A549 (cell line): ENCODE measurements at regions not wholly inside any gene's neighbourhood (a gene's known extent, or its start where the extent isn't known, plus 50 kb on each side); places are given as distances from the start of the nearest gene placed in this dataset.

Source experiments
- ATAC-seq, 2 experiments: fragments of 200-7000 bp in 1 of 2; fragments of >200 bp in 1 of 2; cut with Nextera tagmentation in 1 of 2; cut with Tn5 transposase in 1 of 2; 3 replicates each; pipeline versions ENCODE4 v1.8.0 to v1.9.1; 2018 to 2020; ENCODE audit warnings: mild to moderate bottlenecking in 1 of 2, moderate library complexity in 1 of 2
- CTCF ChIA-PET: fragments of 300-600 bp; sonication (Branson Sonifier 250); formaldehyde crosslinking; extraction: SDS; loops from one replicate; lab custom pipeline; 2021; ENCODE audit warnings: antibody characterized with exemption, inconsistent platforms; lab: Yijun Ruan, JAX
- POLR2A ChIA-PET: fragments of 350-600 bp; formaldehyde crosslinking; extraction: SDS; loops from one replicate; lab custom pipeline; 2021; ENCODE audit warnings: antibody characterized with exemption, inconsistent platforms; lab: Yijun Ruan, JAX
- DNase-seq, 2 experiments: peaks; one replicate each; pipeline versions ENCODE4 v3.0.0 to v3.0.0-alpha.2; 2011 to 2016; ENCODE audit warnings: low read depth in 1 of 2, low spot score in 1 of 2
- FAIRE-seq: peaks from 2 replicates; lab custom pipeline; 2011; peaks lifted over from hg19 to GRCh38; lab: Jason Lieb, UNC
- H3K27ac ChIP-seq, 2 experiments: fragments of >200 bp; sonication (Bioruptor Twin); formaldehyde crosslinking; 3 replicates each; pipeline ENCODE4 v1.5.1; 2016 to 2017
- H3K4me1 ChIP-seq: fragments of >200 bp; sonication (Bioruptor Twin); formaldehyde crosslinking; 3 replicates; pipeline ENCODE4 v1.6.1; 2016
- H3K4me2 ChIP-seq: fragments of >200 bp; sonication (Bioruptor Twin); formaldehyde crosslinking; 3 replicates; pipeline ENCODE4 v1.6.1; 2016
- H3K4me3 ChIP-seq: fragments of >200 bp; sonication (Bioruptor Twin); formaldehyde crosslinking; 3 replicates; pipeline ENCODE4 v1.5.1; 2016
- H3K9me3 ChIP-seq: fragments of >200 bp; sonication (Bioruptor Twin); formaldehyde crosslinking; 3 replicates; pipeline ENCODE4 v1.6.1; 2016
- BHLHE40 ChIP-seq: IDR thresholded peaks from 2 replicates; pipeline ENCODE4 v1.6.1; 2012; ENCODE audit warnings: low read depth, low read length, inconsistent platforms
- CBX2 ChIP-seq: fragments of 200-600 bp; sonication (generic); IDR thresholded peaks from 2 replicates; pipeline ENCODE4 v1.6.1; 2016; ENCODE audit warnings: low read depth, mild to moderate bottlenecking, borderline replicate concordance
- CBX8 ChIP-seq: fragments of 200-600 bp; sonication (generic); IDR thresholded peaks from 2 replicates; pipeline ENCODE4 v1.6.1; 2016
- CHD2 ChIP-seq: fragments of 150-350 bp; IDR thresholded peaks from 2 replicates; pipeline ENCODE4 v1.6.1; 2014; ENCODE audit warnings: low read length; ENCODE audit not compliant: partially characterized antibody
- CHD4 ChIP-seq: fragments of 200-600 bp; sonication (generic); IDR thresholded peaks from 2 replicates; pipeline ENCODE4 v1.6.1; 2016; ENCODE audit warnings: antibody characterized with exemption, mild to moderate bottlenecking, borderline replicate concordance
- EHF ChIP-seq: fragments of 250-450 bp; sonication (Bioruptor Pico); IDR thresholded peaks from 2 replicates; pipeline ENCODE4 v1.5.0; 2020; ENCODE audit warnings: mild to moderate bottlenecking
- EHMT2 ChIP-seq: fragments of 200-600 bp; sonication (generic); IDR thresholded peaks from 2 replicates; pipeline ENCODE4 v1.6.1; 2016; ENCODE audit warnings: antibody characterized with exemption, low read depth, mild to moderate bottlenecking, moderate library complexity
- ESRRA ChIP-seq: fragments of 150-350 bp; IDR thresholded peaks from 2 replicates; pipeline ENCODE4 v1.6.1; 2014; ENCODE audit warnings: mild to moderate bottlenecking, low read length, borderline replicate concordance
- FOXS1 ChIP-seq: fragments of 250-450 bp; sonication (Bioruptor Pico); IDR thresholded peaks from 2 replicates; pipeline ENCODE4 v1.5.0; 2020; ENCODE audit warnings: mild to moderate bottlenecking, moderate library complexity
- GATA3 ChIP-seq: IDR thresholded peaks from 2 replicates; pipeline ENCODE4 v1.6.1; 2012; ENCODE audit warnings: borderline replicate concordance
- HDAC2 ChIP-seq: fragments of 200-600 bp; sonication (generic); IDR thresholded peaks from 2 replicates; pipeline ENCODE4 v1.6.1; 2016
- HOXB13 ChIP-seq: fragments of 250-450 bp; sonication (Bioruptor Pico); IDR thresholded peaks from 2 replicates; pipeline ENCODE4 v1.5.0; 2020; ENCODE audit warnings: low read depth, mild to moderate bottlenecking, moderate library complexity
- JUNB ChIP-seq: fragments of >200 bp; sonication (Bioruptor Twin); formaldehyde crosslinking; IDR thresholded peaks from 2 replicates; pipeline ENCODE4 v1.6.1; 2016
- KDM5A ChIP-seq: fragments of 200-600 bp; sonication (generic); IDR thresholded peaks from 2 replicates; pipeline ENCODE4 v1.6.1; 2016; ENCODE audit warnings: antibody characterized with exemption, mild to moderate bottlenecking
- NR3C1 ChIP-seq: fragments of >200 bp; sonication (Bioruptor Twin); formaldehyde crosslinking; IDR thresholded peaks from 3 replicates; pipeline ENCODE4 v1.6.1; 2017
- PHF8 ChIP-seq: fragments of 200-600 bp; sonication (generic); IDR thresholded peaks from 2 replicates; pipeline ENCODE4 v1.6.1; 2016; ENCODE audit warnings: low read depth, mild to moderate bottlenecking, antibody characterized with exemption, moderate library complexity, borderline replicate concordance
- POLR2AphosphoS2 ChIP-seq: conservative IDR thresholded peaks from 2 replicates; pipeline ENCODE4 v1.6.1; 2012; ENCODE audit warnings: low read length, improper control_type of control experiment, inconsistent platforms
- RAD21 ChIP-seq, 2 experiments: fragments of >200 bp in 1 of 2; sonication (Bioruptor Twin) in 1 of 2; formaldehyde crosslinking in 1 of 2; IDR thresholded peaks in 1 of 2; conservative IDR thresholded peaks in 1 of 2; 2 replicates in 1 of 2; 3 replicates in 1 of 2; pipeline ENCODE4 v1.6.1; 2012 to 2018; ENCODE audit warnings: inconsistent platforms in 1 of 2
- RCOR1 ChIP-seq: fragments of 150-350 bp; IDR thresholded peaks from 2 replicates; pipeline ENCODE4 v1.6.1; 2014; ENCODE audit warnings: antibody characterized with exemption, low read length, low read depth
- RNF2 ChIP-seq: fragments of 200-600 bp; sonication (generic); IDR thresholded peaks from 2 replicates; pipeline ENCODE4 v1.6.1; 2016; ENCODE audit warnings: low read depth, mild to moderate bottlenecking, antibody characterized with exemption, moderate library complexity, borderline replicate concordance
- SMC3 ChIP-seq: fragments of >200 bp; sonication (Bioruptor Twin); formaldehyde crosslinking; IDR thresholded peaks from 3 replicates; pipeline ENCODE4 v1.6.1; 2018; ENCODE audit warnings: inconsistent platforms
- TFCP2L1 ChIP-seq: fragments of 250-450 bp; sonication (Bioruptor Pico); IDR thresholded peaks from 2 replicates; pipeline ENCODE4 v1.5.0; 2021; ENCODE audit warnings: mild to moderate bottlenecking
- ZC3H11A ChIP-seq: fragments of 450-650 bp; IDR thresholded peaks from 2 replicates; pipeline ENCODE4 v1.6.1; 2014; ENCODE audit warnings: antibody characterized with exemption, mild to moderate bottlenecking
- ZFP36 ChIP-seq: fragments of 450-650 bp; IDR thresholded peaks from 2 replicates; pipeline ENCODE4 v1.6.1; 2014; ENCODE audit warnings: borderline replicate concordance; ENCODE audit not compliant: partially characterized antibody
- ZSCAN20 ChIP-seq: fragments of 250-450 bp; sonication (Bioruptor Pico); IDR thresholded peaks from 2 replicates; pipeline ENCODE4 v1.8.0; 2022; ENCODE audit warnings: mild to moderate bottlenecking, moderate library complexity
- WGBS: methylation state at CpG from one replicate; pipeline ENCODE4 v1.1.6; 2017; ENCODE audit errors: missing lambda C conversion rate; 5-methylcytosine and 5-hydroxymethylcytosine counted together
- TF ChIP-seq, protein P1 (sequence below): fragments of 250-450 bp; sonication (Bioruptor Pico); IDR thresholded peaks from 2 replicates; pipeline ENCODE4 v1.5.0; 2021; ENCODE audit warnings: mild to moderate bottlenecking, moderate library complexity, borderline replicate concordance
- TF ChIP-seq, protein P2 (sequence below): fragments of 250-450 bp; sonication (Bioruptor Pico); IDR thresholded peaks from 2 replicates; pipeline ENCODE4 v1.5.0; 2020; ENCODE audit warnings: low read depth, mild to moderate bottlenecking, moderate library complexity
- TF ChIP-seq, protein P3 (sequence below): fragments of >200 bp; sonication (Bioruptor Twin); formaldehyde crosslinking; IDR thresholded peaks from 2 replicates; pipeline ENCODE4 v1.6.1; 2016
- TF ChIP-seq, protein P4 (sequence below): fragments of 450-650 bp; IDR thresholded peaks from 2 replicates; pipeline ENCODE4 v1.6.1; 2014; ENCODE audit warnings: antibody characterized with exemption
- TF ChIP-seq, protein P5 (sequence below): IDR thresholded peaks from 2 replicates; pipeline ENCODE4 v1.6.1; 2012
- TF ChIP-seq, protein P6 (sequence below): fragments of 200-600 bp; sonication (generic); IDR thresholded peaks from 2 replicates; pipeline ENCODE4 v1.6.1; 2016; ENCODE audit warnings: antibody characterized with exemption, mild to moderate bottlenecking, moderate library complexity
- TF ChIP-seq, protein P7 (sequence below): IDR thresholded peaks from 2 replicates; pipeline ENCODE4 v1.6.1; 2012; ENCODE audit warnings: low read depth, borderline replicate concordance

DNA sequence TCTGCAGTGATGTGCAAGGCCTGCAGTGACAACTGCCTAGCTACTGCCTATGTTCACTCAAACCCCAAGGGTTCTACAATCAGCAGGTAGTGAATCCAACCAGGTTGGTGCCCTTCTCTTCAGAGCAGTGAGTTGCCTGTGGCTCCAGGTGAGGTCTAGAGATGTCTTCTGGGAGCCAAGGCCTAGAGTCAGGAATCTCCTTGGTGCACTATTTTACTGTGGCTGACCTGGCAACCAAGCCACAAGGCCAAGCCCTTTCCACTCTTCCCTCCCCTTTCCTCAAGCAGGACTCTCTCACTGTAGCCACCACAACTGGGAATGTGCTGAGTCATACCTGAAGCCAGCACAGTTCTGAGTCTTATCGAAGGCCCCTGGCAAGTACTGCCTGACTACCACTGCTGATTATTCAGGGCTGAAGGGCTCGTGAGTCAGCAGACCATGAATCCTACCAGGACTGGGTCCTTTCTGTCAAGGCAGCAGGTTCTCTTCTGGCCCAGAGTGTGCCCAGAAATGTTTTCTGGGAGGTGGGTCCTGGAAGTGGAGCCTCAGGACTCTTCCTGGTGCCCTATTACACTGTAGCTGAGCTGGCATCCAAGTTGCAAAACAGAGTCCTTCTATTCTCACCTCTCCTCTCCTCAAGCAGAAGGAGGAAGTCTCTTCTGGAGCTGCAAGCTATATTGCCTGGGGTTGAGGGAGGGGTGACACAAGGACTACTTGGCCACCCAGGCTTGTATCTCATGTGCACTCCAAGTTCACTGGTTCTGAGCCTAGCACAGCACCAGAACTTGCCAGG is 111.6 kb downstream of the BTC start:
- no CpG with 5 or more reads among the region's 2 CpGs for WGBS
- FAIRE-seq (peak; percentile 54), DNase-seq (peak; percentile 9 to 88), ATAC-seq (peak; percentile 99 to 100)
- peaks cover 15% of the 10 kb centered on the region for H3K4me1 ChIP-seq
- ChIA-PET POLR2A (no interaction called here), CTCF (interaction anchor here (0.6 to 1.0 kb wide), 2 partner anchors 11 to 151 kb away, joined by 3 to 4 read pairs; no protein-coding TSS in a partner anchor)
- no peak overlapping the region for H3K4me3 ChIP-seq
- peaks cover 5% of the 10 kb centered on the region; the same call in 1 of the 3 replicates for H3K9me3 ChIP-seq
- peak overlapping the region; percentile 49 for H3K4me2 ChIP-seq
- peak overlapping the region; percentile 87 to 91 for H3K27ac ChIP-seq
- TF ChIP-seq KDM5A = no peak
- no peak for TF ChIP-seq JUNB
- TF ChIP-seq, protein P1, sequence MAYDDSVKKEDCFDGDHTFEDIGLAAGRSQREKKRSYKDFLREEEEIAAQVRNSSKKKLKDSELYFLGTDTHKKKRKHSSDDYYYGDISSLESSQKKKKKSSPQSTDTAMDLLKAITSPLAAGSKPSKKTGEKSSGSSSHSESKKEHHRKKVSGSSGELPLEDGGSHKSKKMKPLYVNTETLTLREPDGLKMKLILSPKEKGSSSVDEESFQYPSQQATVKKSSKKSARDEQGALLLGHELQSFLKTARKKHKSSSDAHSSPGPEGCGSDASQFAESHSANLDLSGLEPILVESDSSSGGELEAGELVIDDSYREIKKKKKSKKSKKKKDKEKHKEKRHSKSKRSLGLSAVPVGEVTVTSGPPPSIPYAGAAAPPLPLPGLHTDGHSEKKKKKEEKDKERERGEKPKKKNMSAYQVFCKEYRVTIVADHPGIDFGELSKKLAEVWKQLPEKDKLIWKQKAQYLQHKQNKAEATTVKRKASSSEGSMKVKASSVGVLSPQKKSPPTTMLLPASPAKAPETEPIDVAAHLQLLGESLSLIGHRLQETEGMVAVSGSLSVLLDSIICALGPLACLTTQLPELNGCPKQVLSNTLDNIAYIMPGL (CRISPR knock-in tag) = no peak
- TF ChIP-seq, protein P2, sequence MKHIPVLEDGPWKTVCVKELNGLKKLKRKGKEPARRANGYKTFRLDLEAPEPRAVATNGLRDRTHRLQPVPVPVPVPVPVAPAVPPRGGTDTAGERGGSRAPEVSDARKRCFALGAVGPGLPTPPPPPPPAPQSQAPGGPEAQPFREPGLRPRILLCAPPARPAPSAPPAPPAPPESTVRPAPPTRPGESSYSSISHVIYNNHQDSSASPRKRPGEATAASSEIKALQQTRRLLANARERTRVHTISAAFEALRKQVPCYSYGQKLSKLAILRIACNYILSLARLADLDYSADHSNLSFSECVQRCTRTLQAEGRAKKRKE (CRISPR knock-in tag) = no peak
- TF ChIP-seq ZC3H11A = no peak
- TF ChIP-seq, protein P3, sequence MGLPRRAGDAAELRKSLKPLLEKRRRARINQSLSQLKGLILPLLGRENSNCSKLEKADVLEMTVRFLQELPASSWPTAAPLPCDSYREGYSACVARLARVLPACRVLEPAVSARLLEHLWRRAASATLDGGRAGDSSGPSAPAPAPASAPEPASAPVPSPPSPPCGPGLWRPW = no peak
- no peak for TF ChIP-seq EHMT2
- no peak for TF ChIP-seq FOXS1
- TF ChIP-seq, protein P4, sequence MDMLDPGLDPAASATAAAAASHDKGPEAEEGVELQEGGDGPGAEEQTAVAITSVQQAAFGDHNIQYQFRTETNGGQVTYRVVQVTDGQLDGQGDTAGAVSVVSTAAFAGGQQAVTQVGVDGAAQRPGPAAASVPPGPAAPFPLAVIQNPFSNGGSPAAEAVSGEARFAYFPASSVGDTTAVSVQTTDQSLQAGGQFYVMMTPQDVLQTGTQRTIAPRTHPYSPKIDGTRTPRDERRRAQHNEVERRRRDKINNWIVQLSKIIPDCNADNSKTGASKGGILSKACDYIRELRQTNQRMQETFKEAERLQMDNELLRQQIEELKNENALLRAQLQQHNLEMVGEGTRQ = no peak
- TF ChIP-seq CBX2 = no peak
- no peak for TF ChIP-seq CHD4
- no peak for TF ChIP-seq ESRRA
- TF ChIP-seq GATA3 = no peak
- no peak for TF ChIP-seq CBX8
- no peak for TF ChIP-seq POLR2AphosphoS2
- TF ChIP-seq RAD21 (conservative IDR thresholded peaks at IDR 0.05 in 1 of 2, IDR thresholded peaks at IDR 0.05 in 1 of 2) = 0 out of 5 replicates have a peak, but pooled peaks of 1 of the 2 experiments have one; percentile 3
- peak; percentile 47; the same call in 1 of the 2 replicates for TF ChIP-seq HOXB13
- no peak for TF ChIP-seq HDAC2
- TF ChIP-seq BHLHE40 = no peak
- no peak for TF ChIP-seq RCOR1
- no peak for TF ChIP-seq SMC3
- no peak for TF ChIP-seq TFCP2L1
- no peak for TF ChIP-seq PHF8
- TF ChIP-seq NR3C1 = no peak
- TF ChIP-seq CHD2 = no peak
- TF ChIP-seq, protein P5, sequence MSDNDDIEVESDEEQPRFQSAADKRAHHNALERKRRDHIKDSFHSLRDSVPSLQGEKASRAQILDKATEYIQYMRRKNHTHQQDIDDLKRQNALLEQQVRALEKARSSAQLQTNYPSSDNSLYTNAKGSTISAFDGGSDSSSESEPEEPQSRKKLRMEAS = peak; percentile 68
- TF ChIP-seq RNF2 = no peak
- 0 out of 2 replicates have a peak, but pooled peaks have one; percentile 46 for TF ChIP-seq EHF (CRISPR knock-in tag)
- no peak for TF ChIP-seq ZSCAN20 (CRISPR knock-in tag)
- TF ChIP-seq ZFP36 = no peak
- TF ChIP-seq, protein P6, sequence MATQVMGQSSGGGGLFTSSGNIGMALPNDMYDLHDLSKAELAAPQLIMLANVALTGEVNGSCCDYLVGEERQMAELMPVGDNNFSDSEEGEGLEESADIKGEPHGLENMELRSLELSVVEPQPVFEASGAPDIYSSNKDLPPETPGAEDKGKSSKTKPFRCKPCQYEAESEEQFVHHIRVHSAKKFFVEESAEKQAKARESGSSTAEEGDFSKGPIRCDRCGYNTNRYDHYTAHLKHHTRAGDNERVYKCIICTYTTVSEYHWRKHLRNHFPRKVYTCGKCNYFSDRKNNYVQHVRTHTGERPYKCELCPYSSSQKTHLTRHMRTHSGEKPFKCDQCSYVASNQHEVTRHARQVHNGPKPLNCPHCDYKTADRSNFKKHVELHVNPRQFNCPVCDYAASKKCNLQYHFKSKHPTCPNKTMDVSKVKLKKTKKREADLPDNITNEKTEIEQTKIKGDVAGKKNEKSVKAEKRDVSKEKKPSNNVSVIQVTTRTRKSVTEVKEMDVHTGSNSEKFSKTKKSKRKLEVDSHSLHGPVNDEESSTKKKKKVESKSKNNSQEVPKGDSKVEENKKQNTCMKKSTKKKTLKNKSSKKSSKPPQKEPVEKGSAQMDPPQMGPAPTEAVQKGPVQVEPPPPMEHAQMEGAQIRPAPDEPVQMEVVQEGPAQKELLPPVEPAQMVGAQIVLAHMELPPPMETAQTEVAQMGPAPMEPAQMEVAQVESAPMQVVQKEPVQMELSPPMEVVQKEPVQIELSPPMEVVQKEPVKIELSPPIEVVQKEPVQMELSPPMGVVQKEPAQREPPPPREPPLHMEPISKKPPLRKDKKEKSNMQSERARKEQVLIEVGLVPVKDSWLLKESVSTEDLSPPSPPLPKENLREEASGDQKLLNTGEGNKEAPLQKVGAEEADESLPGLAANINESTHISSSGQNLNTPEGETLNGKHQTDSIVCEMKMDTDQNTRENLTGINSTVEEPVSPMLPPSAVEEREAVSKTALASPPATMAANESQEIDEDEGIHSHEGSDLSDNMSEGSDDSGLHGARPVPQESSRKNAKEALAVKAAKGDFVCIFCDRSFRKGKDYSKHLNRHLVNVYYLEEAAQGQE = no peak
- TF ChIP-seq, protein P7, sequence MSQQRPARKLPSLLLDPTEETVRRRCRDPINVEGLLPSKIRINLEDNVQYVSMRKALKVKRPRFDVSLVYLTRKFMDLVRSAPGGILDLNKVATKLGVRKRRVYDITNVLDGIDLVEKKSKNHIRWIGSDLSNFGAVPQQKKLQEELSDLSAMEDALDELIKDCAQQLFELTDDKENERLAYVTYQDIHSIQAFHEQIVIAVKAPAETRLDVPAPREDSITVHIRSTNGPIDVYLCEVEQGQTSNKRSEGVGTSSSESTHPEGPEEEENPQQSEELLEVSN = no peak
